H1 (cell line): ENCODE measurements at regions not wholly inside any gene's neighbourhood (a gene's known extent, or its start where the extent isn't known, plus 50 kb on each side); places are given as distances from the start of the nearest gene placed in this dataset.

Source experiments
- CEBPB ChIP-seq: IDR thresholded peaks from 2 replicates; pipeline ENCODE4 v1.6.1; 2012; ENCODE audit warnings: low read depth, low read length
- CHD1 ChIP-seq: IDR thresholded peaks from 2 replicates; pipeline ENCODE4 v1.6.1; 2012; ENCODE audit warnings: low read depth, low read length, improper control_type of control experiment
- CHD2 ChIP-seq: IDR thresholded peaks from 2 replicates; pipeline ENCODE4 v1.6.1; 2012; ENCODE audit warnings: low read length, improper control_type of control experiment
- EGR1 ChIP-seq: IDR thresholded peaks from 2 replicates; pipeline ENCODE4 v1.6.1; 2011; ENCODE audit warnings: low read depth, low read length, borderline replicate concordance
- SAP30 ChIP-seq: fragments of 300-600 bp; sonication (generic); IDR thresholded peaks from 2 replicates; pipeline ENCODE4 v1.7.1; 2012; ENCODE audit warnings: low read length, moderate library complexity, mild to moderate bottlenecking, inconsistent platforms; ENCODE audit not compliant: insufficient read depth, insufficient replicate concordance

DNA sequence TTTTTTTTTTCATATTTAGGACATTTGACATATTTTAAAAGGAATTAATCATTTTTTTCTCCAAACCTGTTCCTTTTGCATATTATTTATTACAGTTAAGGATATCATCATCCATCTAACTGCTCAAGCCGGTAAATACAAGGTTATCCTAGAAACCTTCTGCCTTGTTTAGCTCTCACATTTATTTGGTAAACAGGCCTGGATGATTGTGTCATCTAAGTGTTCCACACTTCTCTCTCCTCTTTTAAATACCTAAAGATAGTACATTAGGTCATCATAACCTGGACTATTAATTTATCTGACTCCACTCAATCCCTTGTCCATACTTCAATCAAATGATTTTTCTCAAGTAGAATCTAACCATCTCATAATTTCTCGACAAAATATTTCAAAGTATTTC is 511.7 kb upstream of the KLHL1 start (continued):
- no peak for TF ChIP-seq SAP30
- TF ChIP-seq CHD1 = no peak
- no peak for TF ChIP-seq EGR1
- no peak for TF ChIP-seq CEBPB
- TF ChIP-seq CHD2 = no peak
